ENCODE measurements at regions not wholly inside any gene's neighbourhood (a gene's known extent, or its start where the extent isn't known, plus 50 kb on each side); places are given as distances from the start of the nearest gene placed in this dataset.

GRCh38 chr10:123318516-123318915 lies 164.3 kb downstream of the BUB3 start (continued):
- TF ChIP-seq CTCF (IDR thresholded peaks at IDR 0.05; ENCODE audit: control extremely low read depth in 1 of 3, insufficient read depth in 1 of 3, low read depth in 1 of 3, low read length in 3 of 3) (no peak), EGR1 (IDR thresholded peaks at IDR 0.05; ENCODE audit: borderline replicate concordance, low read depth, low read length) (no peak)

Measured in H1 (cell line).